ENCODE measurements at regions not wholly inside any gene's neighbourhood (a gene's known extent, or its start where the extent isn't known, plus 50 kb on each side); places are given as distances from the start of the nearest gene placed in this dataset.

GRCh38 chr6:26213334-26214075, 126.3 kb downstream of the HFE start:
- DNase-seq = no peak

- no peak for DNase-seq
These were observed 127.8 kb downstream of the HFE start for GRCh38 chr6:26214803-26215584.

GRCh38 chr6:26215585-26216358, 128.5 kb downstream of the HFE start:
- DNase-seq = peak in 1 of 56 donors; percentile 6

- peak in 38 of 56 donors; percentile 17 to 88 (median 48) for DNase-seq
These were observed 129.2 kb downstream of the HFE start for GRCh38 chr6:26216359-26216885.

- DNase-seq = peak in 41 of 56 donors; percentile 19 to 75 (median 53)
These were observed 129.9 kb downstream of the HFE start for GRCh38 chr6:26216886-26217713.

- DNase-seq = no peak
These were observed 130.5 kb downstream of the HFE start for GRCh38 chr6:26217714-26218075.

- no peak for DNase-seq
These were observed 131.6 kb downstream of the HFE start for GRCh38 chr6:26218824-26219223.

- no peak for DNase-seq
These were observed 133.1 kb downstream of the HFE start for GRCh38 chr6:26220145-26220970.

- no peak for DNase-seq
These were observed 134.0 kb downstream of the HFE start for GRCh38 chr6:26221186-26221585.

GRCh38 chr6:26222571-26222970, 135.3 kb downstream of the HFE start:
- no peak for DNase-seq

- no peak for DNase-seq
These were observed 136.0 kb downstream of the HFE start for GRCh38 chr6:26223228-26223627.

GRCh38 chr6:26223650-26224546, 136.7 kb downstream of the HFE start:
- peak in 13 of 56 donors; percentile 11 to 47 (median 24) for DNase-seq

- no peak for DNase-seq
These were observed 137.3 kb downstream of the HFE start for GRCh38 chr6:26224547-26224912.

GRCh38 chr6:26224940-26225847, 138.0 kb downstream of the HFE start:
- peak in 3 of 56 donors; percentile 21 to 43 (median 22) for DNase-seq

- DNase-seq = no peak
These were observed 138.8 kb downstream of the HFE start for GRCh38 chr6:26225848-26226578.

- DNase-seq = no peak
These were observed 138.4 kb upstream of the BTN3A2 start for GRCh38 chr6:26226579-26226967.

- DNase-seq = no peak
These were observed 134.6 kb upstream of the BTN3A2 start for GRCh38 chr6:26230351-26230750.
